OCI-LY3 (cell line): ENCODE measurements at regions not wholly inside any gene's neighbourhood (a gene's known extent, or its start where the extent isn't known, plus 50 kb on each side); places are given as distances from the start of the nearest gene placed in this dataset.

ENCODE experiments used
- H2AFZ ChIP-seq: fragments of 200-600, 300-600 bp; shearing (Covaris generic); 2 replicates; pipeline ENCODE4 v1.6.0; 2014; ENCODE audit warnings: antibody characterized with exemption, low read depth, low read length
- H3K27ac ChIP-seq: fragments of 200-600, 300-600 bp; sonication (generic); 2 replicates; pipeline ENCODE4 v1.5.1; 2014; ENCODE audit warnings: mild to moderate bottlenecking, low read length, moderate library complexity, mixed read lengths
- H3K27me3 ChIP-seq: fragments of 200-600, 300-600 bp; sonication (generic); 2 replicates; pipeline ENCODE4 v1.6.1; 2014; ENCODE audit warnings: low read depth, low read length, mixed read lengths
- H3K36me3 ChIP-seq: fragments of 200-600, 300-600 bp; sonication (generic); replicated peaks from 2 replicates; pipeline ENCODE3; 2014; ENCODE audit warnings: low read depth, low read length, mixed read lengths
- H3K4me1 ChIP-seq: fragments of 300-600, 200-600 bp; sonication (generic); 2 replicates; pipeline ENCODE4 v1.6.1; 2014; ENCODE audit warnings: low read length, mixed read lengths
- H3K4me2 ChIP-seq: fragments of 200-600, 300-600 bp; sonication (generic); 2 replicates; pipeline ENCODE4 v1.6.1; 2014; ENCODE audit warnings: low read length, mixed read lengths
- H3K4me3 ChIP-seq: fragments of 300-600, 200-600 bp; sonication (generic); 2 replicates; pipeline ENCODE4 v1.5.1; 2014; ENCODE audit warnings: antibody characterized with exemption, mild to moderate bottlenecking, low read length, moderate library complexity
- H3K79me2 ChIP-seq: fragments of 300-600, 200-600 bp; shearing (Covaris generic); 2 replicates; pipeline ENCODE4 v1.6.1; 2014; ENCODE audit warnings: mild to moderate bottlenecking, low read length, mixed read lengths
- H3K9ac ChIP-seq: fragments of 300-600, 200-600 bp; shearing (Covaris generic); 2 replicates; pipeline ENCODE4 v1.6.0; 2014; ENCODE audit warnings: mild to moderate bottlenecking, low read length, moderate library complexity
- H3K9me3 ChIP-seq: fragments of 200-600, 300-600 bp; shearing (Covaris generic); 2 replicates; pipeline ENCODE4 v1.6.1; 2014; ENCODE audit warnings: low read length, mixed read lengths; ENCODE audit not compliant: insufficient read depth
- H4K20me1 ChIP-seq: fragments of 200-600, 300-600 bp; sonication (generic); 2 replicates; pipeline ENCODE4 v1.6.1; 2016; ENCODE audit warnings: low read length, mixed read lengths; ENCODE audit not compliant: insufficient read depth
- EZH2phosphoT487 ChIP-seq: fragments of 200-600 bp; shearing (Covaris generic); IDR thresholded peaks from 2 replicates; pipeline ENCODE4 v1.6.1; 2018; ENCODE audit warnings: antibody characterized with exemption, mixed run types, low read depth
- TF ChIP-seq, protein P1 (sequence below): fragments of 200-600, 300-600 bp; sonication (generic); IDR thresholded peaks from 2 replicates; pipeline ENCODE4 v1.5.1; 2014; ENCODE audit warnings: antibody characterized with exemption, low read length, low read depth

DNA sequence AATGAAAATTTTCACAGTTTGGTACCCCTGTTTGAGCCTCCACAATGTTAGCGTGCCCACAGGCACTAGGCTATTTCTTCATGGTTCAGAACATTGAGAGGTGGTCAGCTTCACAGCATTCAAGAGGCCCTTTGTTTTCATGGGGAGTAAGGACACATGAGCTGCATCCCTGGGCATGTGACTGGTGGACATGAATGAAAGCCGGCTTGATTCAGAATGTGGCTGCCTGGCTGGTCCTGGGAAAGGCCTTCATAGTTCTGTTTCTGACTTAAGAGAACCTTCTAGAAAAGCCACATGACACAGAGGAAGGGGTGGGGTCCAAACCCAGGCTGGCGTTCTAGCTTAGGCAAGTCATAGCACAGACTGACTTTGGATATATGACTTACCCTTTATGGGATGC is 420.6 kb downstream of the CMPK2 start:
- Histone ChIP-seq H3K4me1 (no peaks in the 10 kb centered on the region), H2AFZ (no peak overlapping the region), H3K4me2 (no peak overlapping the region), H3K27ac (no peak overlapping the region), H4K20me1 (no peaks in the 10 kb centered on the region), H3K4me3 (no peak overlapping the region), H3K27me3 (no peaks in the 10 kb centered on the region), H3K79me2 (no peaks in the 10 kb centered on the region), H3K36me3 (no peaks in the 10 kb centered on the region), H3K9me3 (no peaks in the 10 kb centered on the region), H3K9ac (no peak overlapping the region)
- TF ChIP-seq, protein P1, sequence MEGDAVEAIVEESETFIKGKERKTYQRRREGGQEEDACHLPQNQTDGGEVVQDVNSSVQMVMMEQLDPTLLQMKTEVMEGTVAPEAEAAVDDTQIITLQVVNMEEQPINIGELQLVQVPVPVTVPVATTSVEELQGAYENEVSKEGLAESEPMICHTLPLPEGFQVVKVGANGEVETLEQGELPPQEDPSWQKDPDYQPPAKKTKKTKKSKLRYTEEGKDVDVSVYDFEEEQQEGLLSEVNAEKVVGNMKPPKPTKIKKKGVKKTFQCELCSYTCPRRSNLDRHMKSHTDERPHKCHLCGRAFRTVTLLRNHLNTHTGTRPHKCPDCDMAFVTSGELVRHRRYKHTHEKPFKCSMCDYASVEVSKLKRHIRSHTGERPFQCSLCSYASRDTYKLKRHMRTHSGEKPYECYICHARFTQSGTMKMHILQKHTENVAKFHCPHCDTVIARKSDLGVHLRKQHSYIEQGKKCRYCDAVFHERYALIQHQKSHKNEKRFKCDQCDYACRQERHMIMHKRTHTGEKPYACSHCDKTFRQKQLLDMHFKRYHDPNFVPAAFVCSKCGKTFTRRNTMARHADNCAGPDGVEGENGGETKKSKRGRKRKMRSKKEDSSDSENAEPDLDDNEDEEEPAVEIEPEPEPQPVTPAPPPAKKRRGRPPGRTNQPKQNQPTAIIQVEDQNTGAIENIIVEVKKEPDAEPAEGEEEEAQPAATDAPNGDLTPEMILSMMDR = no peak
- TF ChIP-seq EZH2phosphoT487 = no peak

- no peak overlapping the region for H3K27ac ChIP-seq
Observed at GRCh38 chr2:6446938-6447608, 418.6 kb downstream of the CMPK2 start.

DNA sequence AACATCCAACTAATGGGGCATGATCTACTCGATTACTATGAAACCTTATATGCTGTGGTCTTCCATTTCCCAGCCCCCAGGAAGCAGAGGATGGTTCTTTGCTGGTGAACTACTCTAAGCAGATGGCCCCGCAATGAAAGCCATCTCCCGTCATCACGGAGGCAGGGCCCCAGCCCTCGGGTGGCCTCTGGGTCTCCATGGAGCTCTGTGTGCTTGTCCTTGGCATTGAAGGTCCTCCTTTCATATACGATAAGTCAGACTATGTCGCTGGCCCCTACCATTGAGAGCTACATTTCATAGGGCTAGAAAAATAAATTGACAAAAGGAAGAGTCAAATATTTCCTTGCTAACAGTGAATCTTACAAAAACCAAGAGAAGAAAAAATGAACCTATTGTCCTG is 416.8 kb downstream of the CMPK2 start:
- TF ChIP-seq, protein P1 = no peak
- TF ChIP-seq EZH2phosphoT487 = no peak
- H3K27me3 ChIP-seq = no peaks in the 10 kb centered on the region
- no peak overlapping the region for H3K4me3 ChIP-seq
- H3K9ac ChIP-seq = no peak overlapping the region
- H2AFZ ChIP-seq = no peak overlapping the region
- H4K20me1 ChIP-seq = no peaks in the 10 kb centered on the region
- no peaks in the 10 kb centered on the region for H3K9me3 ChIP-seq
- H3K4me1 ChIP-seq = no peaks in the 10 kb centered on the region
- H3K36me3 ChIP-seq = no peaks in the 10 kb centered on the region
- H3K79me2 ChIP-seq = no peaks in the 10 kb centered on the region
- H3K27ac ChIP-seq = no peak overlapping the region
- no peak overlapping the region for H3K4me2 ChIP-seq

More at GRCh38 chr2:6446938-6447608, 418.6 kb downstream of the CMPK2 start:
- Histone ChIP-seq H3K9me3 (no peaks in the 10 kb centered on the region), H3K9ac (no peak overlapping the region), H2AFZ (no peak overlapping the region), H3K79me2 (no peaks in the 10 kb centered on the region), H4K20me1 (no peaks in the 10 kb centered on the region), H3K4me3 (no peak overlapping the region), H3K27me3 (no peaks in the 10 kb centered on the region), H3K36me3 (no peaks in the 10 kb centered on the region), H3K4me1 (no peaks in the 10 kb centered on the region), H3K4me2 (no peak overlapping the region)
- TF ChIP-seq EZH2phosphoT487 = no peak
- TF ChIP-seq, protein P1 = no peak

DNA sequence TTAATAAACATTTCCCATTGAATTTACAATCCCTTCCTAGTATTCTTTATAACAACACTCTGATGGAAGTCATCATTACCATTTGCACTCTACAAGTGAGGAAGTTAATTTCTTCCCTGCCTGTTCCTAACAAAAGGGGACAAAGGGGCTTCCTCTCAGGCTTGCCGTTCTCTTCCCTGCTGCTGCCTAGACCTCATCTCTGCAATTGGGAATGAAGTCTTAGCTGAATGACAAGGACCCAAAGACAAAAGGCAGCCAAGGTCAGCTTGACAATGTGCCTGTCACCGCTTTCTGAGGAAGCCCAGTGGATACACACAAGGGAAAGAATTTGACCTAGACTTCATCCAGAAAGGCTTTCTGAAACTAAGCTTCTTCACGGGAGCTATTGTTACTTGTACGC is 416.4 kb downstream of the CMPK2 start:
- H3K4me3 ChIP-seq = no peak overlapping the region
- TF ChIP-seq EZH2phosphoT487 = no peak
- TF ChIP-seq, protein P1 = no peak
- no peaks in the 10 kb centered on the region for H3K9me3 ChIP-seq
- no peak overlapping the region for H3K27ac ChIP-seq
- H3K4me1 ChIP-seq = no peaks in the 10 kb centered on the region
- H3K9ac ChIP-seq = no peak overlapping the region
- H3K36me3 ChIP-seq = no peaks in the 10 kb centered on the region
- H2AFZ ChIP-seq = no peak overlapping the region
- no peaks in the 10 kb centered on the region for H4K20me1 ChIP-seq
- H3K27me3 ChIP-seq = no peaks in the 10 kb centered on the region
- H3K4me2 ChIP-seq = no peak overlapping the region
- H3K79me2 ChIP-seq = no peaks in the 10 kb centered on the region
